GOT3 (cell line): ENCODE measurements at regions not wholly inside any gene's neighbourhood (a gene's known extent, or its start where the extent isn't known, plus 50 kb on each side); places are given as distances from the start of the nearest gene placed in this dataset.

ENCODE experiments used
- DNase-seq: peaks from one replicate; lab custom pipeline; 2025; ENCODE audit warnings: mixed read lengths; lab: John Stamatoyannopoulos, UW

GRCh38 chr17:6325051-6325450, 109.9 kb downstream of the AIPL1 start:
- DNase-seq, result no peak

GRCh38 chr17:6323626-6324356, 111.1 kb downstream of the AIPL1 start:
- no peak for DNase-seq

- DNase-seq, result no peak
Observed at GRCh38 chr17:6322316-6322715, 112.6 kb downstream of the AIPL1 start.

GRCh38 chr17:6314311-6314710, 120.6 kb downstream of the AIPL1 start:
- no peak for DNase-seq

GRCh38 chr17:6313835-6314234, 121.1 kb downstream of the AIPL1 start:
- DNase-seq, result no peak

GRCh38 chr17:6306820-6307219, 128.1 kb downstream of the AIPL1 start:
- DNase-seq, result no peak

GRCh38 chr17:6305613-6306360, 129.1 kb downstream of the AIPL1 start:
- no peak for DNase-seq

- no peak for DNase-seq
Observed at GRCh38 chr17:6304894-6305612, 129.9 kb downstream of the AIPL1 start.

GRCh38 chr17:6303664-6304063, 131.3 kb downstream of the AIPL1 start:
- DNase-seq, result no peak

GRCh38 chr17:6299275-6299674, 135.6 kb downstream of the AIPL1 start:
- no peak for DNase-seq

GRCh38 chr17:6297960-6298359, 137.0 kb downstream of the AIPL1 start:
- DNase-seq, result no peak

- no peak for DNase-seq
Observed at GRCh38 chr17:6297119-6297518, 137.8 kb downstream of the AIPL1 start.

- no peak for DNase-seq
Observed at GRCh38 chr17:6290488-6291196, 144.3 kb downstream of the AIPL1 start.

- DNase-seq, result no peak
Observed at GRCh38 chr17:6286233-6286632, 148.7 kb downstream of the AIPL1 start.

- no peak for DNase-seq
Observed at GRCh38 chr17:6285486-6285885, 149.4 kb downstream of the AIPL1 start.

- DNase-seq, result no peak
Observed at GRCh38 chr17:6279659-6280058, 155.3 kb downstream of the AIPL1 start.

- no peak for DNase-seq
Observed at GRCh38 chr17:6278376-6278775, 156.5 kb downstream of the AIPL1 start.

- no peak for DNase-seq
Observed at GRCh38 chr17:6276711-6277110, 158.2 kb downstream of the AIPL1 start.

- DNase-seq, result no peak
Observed at GRCh38 chr17:6274310-6274709, 160.6 kb downstream of the AIPL1 start.

- no peak for DNase-seq
Observed at GRCh38 chr17:6269478-6269877, 165.4 kb downstream of the AIPL1 start.

GRCh38 chr17:6261466-6261865, 173.5 kb downstream of the AIPL1 start:
- DNase-seq, result no peak

- DNase-seq, result no peak
Observed at GRCh38 chr17:6259899-6260298, 175.0 kb downstream of the AIPL1 start.
